Astrocyte of the spinal cord (primary cell): ENCODE measurements at regions not wholly inside any gene's neighbourhood (a gene's known extent, or its start where the extent isn't known, plus 50 kb on each side); places are given as distances from the start of the nearest gene placed in this dataset.

Experiments used
- DNase-seq: peaks from one replicate; pipeline ENCODE4 v3.0.0; 2011; ENCODE audit warnings: low read depth, low spot score
- H3K4me3 ChIP-seq: 2 replicates; pipeline ENCODE4 v1.5.1; 2011; ENCODE audit warnings: low read depth, mild to moderate bottlenecking, low read length, moderate library complexity
- CTCF ChIP-seq: IDR thresholded peaks from 2 replicates; pipeline ENCODE4 v1.5.1; 2012; ENCODE audit warnings: low read depth, mild to moderate bottlenecking, low read length, inconsistent platforms
- in situ Hi-C: cut with HindIII; loops from 2 replicates; pipeline ENCODE4 v1.10.0; 2017; ENCODE audit warnings: low sequenced_read_pairs

GRCh38 chr6:44571510-44571909 lies 184.0 kb downstream of the CDC5L start:
- DNase-seq = no peak
- in situ Hi-C loops = no loop called here
- H3K4me3 ChIP-seq = no peak overlapping the region
- TF ChIP-seq CTCF = peak; percentile 7

- no peak for DNase-seq
- TF ChIP-seq CTCF = no peak
- H3K4me3 ChIP-seq = no peak overlapping the region
- in situ Hi-C loops = no loop called here
Measured at GRCh38 chr6:44572346-44572745, 184.8 kb downstream of the CDC5L start.

GRCh38 chr6:44575644-44576043 lies 188.1 kb downstream of the CDC5L start:
- DNase-seq = no peak
- no peak overlapping the region for H3K4me3 ChIP-seq
- in situ Hi-C loops = no loop called here
- no peak for TF ChIP-seq CTCF

- TF ChIP-seq CTCF = no peak
- DNase-seq = peak; percentile 69
- in situ Hi-C loops = no loop called here
- no peak overlapping the region for H3K4me3 ChIP-seq
Measured at GRCh38 chr6:44576132-44576631, 188.7 kb downstream of the CDC5L start.

GRCh38 chr6:44580901-44581300 lies 193.4 kb downstream of the CDC5L start:
- no peak for TF ChIP-seq CTCF
- in situ Hi-C loops = no loop called here
- no peak overlapping the region for H3K4me3 ChIP-seq
- DNase-seq = peak; percentile 80

- no peak for TF ChIP-seq CTCF
- DNase-seq = no peak
- H3K4me3 ChIP-seq = no peak overlapping the region
- in situ Hi-C loops = no loop called here
Measured at GRCh38 chr6:44582930-44583329, 195.4 kb downstream of the CDC5L start.

- in situ Hi-C loops = no loop called here
- TF ChIP-seq CTCF = no peak
- H3K4me3 ChIP-seq = no peak overlapping the region
- DNase-seq = no peak
Measured at GRCh38 chr6:44590471-44590870, 203.0 kb downstream of the CDC5L start.
